HCT116 (cell line): ENCODE measurements at regions not wholly inside any gene's neighbourhood (a gene's known extent, or its start where the extent isn't known, plus 50 kb on each side); places are given as distances from the start of the nearest gene placed in this dataset.

Experiments
- ATAC-seq: fragments of 200-7000 bp; cut with Tn5 transposase; 2 replicates; pipeline ENCODE4 v1.9.1; 2020; ENCODE audit warnings: mild to moderate bottlenecking, moderate library complexity
- BruUV-seq: library from RNA; stranded (reverse); fragments of 400-500 nt; replicated peaks from 2 replicates; lab custom pipeline; 2021; lab: Mats Ljungman, UMichigan
- CTCF ChIA-PET: fragments of 300-600 bp; sonication (Branson Sonifier 250); formaldehyde crosslinking; loops from one replicate; lab custom pipeline; 2021; ENCODE audit warnings: antibody characterized with exemption; lab: Charles Lee
- POLR2A ChIA-PET: fragments of 300-600, 350-600 bp; sonication (Branson Sonifier 250); formaldehyde crosslinking; loops from one replicate; lab custom pipeline; 2021; ENCODE audit warnings: antibody characterized with exemption; lab: Charles Lee
- RAD21 ChIA-PET, 2 experiments: fragments of 300-600 bp; sonication (Branson Sonifier 250); formaldehyde crosslinking; loops; one replicate each; lab custom pipeline; 2023; ENCODE audit warnings: low total read pairs in 2 of 2; ENCODE audit not compliant: uncharacterized antibody in 2 of 2, unreplicated experiment in 2 of 2, low non-redundant PET in 1 of 2; lab: Charles Lee
- DNase-seq: peaks from one replicate; pipeline ENCODE4 v3.0.0-alpha.2; 2010; ENCODE audit warnings: low read depth, low spot score
- H2AFZ ChIP-seq: fragments of 200-600 bp; shearing (Covaris generic), sonication (generic); 2 replicates; pipeline ENCODE4 v1.6.1; 2017; ENCODE audit warnings: low read depth, mixed run types, mixed read lengths, antibody characterized with exemption, low read length; ENCODE audit not compliant: poor library complexity, severe bottlenecking
- H3K27ac ChIP-seq: 2 replicates; pipeline ENCODE4 v1.5.1; 2012; ENCODE audit warnings: low read depth, low read length
- H3K27me3 ChIP-seq: fragments of 200-600 bp; sonication (generic); 2 replicates; pipeline ENCODE4 v1.6.1; 2016; ENCODE audit warnings: mixed run types, low read length, mixed read lengths; ENCODE audit not compliant: insufficient read depth
- H3K36me3 ChIP-seq, 2 experiments: fragments of 200-500 bp in 1 of 2; fragments of 200-600 bp in 1 of 2; sonication (Bioruptor generic) in 1 of 2; sonication (generic) in 1 of 2; 2 replicates each; pipeline versions ENCODE4 v1.5.1 to v1.6.1; 2014 to 2016; ENCODE audit warnings: low read length in 2 of 2, inconsistent platforms in 1 of 2, mixed read lengths in 1 of 2, mixed run types in 1 of 2; ENCODE audit not compliant: insufficient read depth in 2 of 2, control insufficient read depth in 1 of 2
- H3K4me1 ChIP-seq, 2 experiments: fragments of 200-600 bp in 1 of 2; sonication (generic) in 1 of 2; 2 replicates each; pipeline versions ENCODE4 v1.5.1 to v1.6.1; 2012 to 2017; ENCODE audit warnings: low read length in 2 of 2, inconsistent platforms in 1 of 2, mild to moderate bottlenecking in 1 of 2, mixed read lengths in 1 of 2, mixed run types in 1 of 2, moderate library complexity in 1 of 2; ENCODE audit not compliant: insufficient read depth in 2 of 2, control insufficient read depth in 1 of 2
- H3K4me2 ChIP-seq: fragments of 200-600 bp; sonication (generic); 2 replicates; pipeline ENCODE4 v1.6.1; 2017; ENCODE audit warnings: mixed run types, low read length, mixed read lengths
- H3K4me3 ChIP-seq, 2 experiments: fragments of 200-600 bp in 1 of 2; sonication (generic) in 1 of 2; replicated peaks in 1 of 2; 2 replicates each; pipeline ENCODE4 v1.5.1; 2011 to 2016; ENCODE audit warnings: low read length in 2 of 2, control low read depth in 1 of 2, low read depth in 1 of 2, mild to moderate bottlenecking in 1 of 2, mixed read lengths in 1 of 2, mixed run types in 1 of 2
- H3K79me2 ChIP-seq: fragments of 200-600 bp; sonication (generic); 2 replicates; pipeline ENCODE4 v1.6.1; 2017; ENCODE audit warnings: mild to moderate bottlenecking, mixed run types, low read length, moderate library complexity, mixed read lengths; ENCODE audit not compliant: insufficient read depth
- H3K9ac ChIP-seq: fragments of 200-600 bp; sonication (generic); 2 replicates; pipeline ENCODE4 v1.6.1; 2016; ENCODE audit warnings: low read length, mixed read lengths
- H3K9me2 ChIP-seq: fragments of 200-600 bp; sonication (generic), shearing (Covaris generic); 2 replicates; pipeline ENCODE4 v1.6.1; 2017; ENCODE audit warnings: mixed run types, mild to moderate bottlenecking, moderate library complexity; ENCODE audit not compliant: insufficient read depth
- H3K9me3 ChIP-seq, 2 experiments: fragments of 200-500 bp in 1 of 2; fragments of 200-600 bp in 1 of 2; sonication (Bioruptor generic) in 1 of 2; sonication (generic) in 1 of 2; 2 replicates each; pipeline ENCODE4 v1.6.1; 2014 to 2017; ENCODE audit warnings: low read length in 2 of 2, mixed read lengths in 2 of 2, inconsistent platforms in 1 of 2, low read depth in 1 of 2, mild to moderate bottlenecking in 1 of 2, mixed run types in 1 of 2, moderate library complexity in 1 of 2; ENCODE audit not compliant: control insufficient read depth in 1 of 2, insufficient read depth in 1 of 2
- H4K20me1 ChIP-seq: fragments of 200-600 bp; sonication (generic), shearing (Covaris generic); 2 replicates; pipeline ENCODE4 v1.6.1; 2017; ENCODE audit warnings: mixed run types, mild to moderate bottlenecking, moderate library complexity; ENCODE audit not compliant: insufficient read depth
- CBX3 ChIP-seq: IDR thresholded peaks from 2 replicates; pipeline ENCODE4 v1.6.1; 2012; ENCODE audit warnings: low read depth
- POLR2AphosphoS5 ChIP-seq: IDR thresholded peaks from 2 replicates; pipeline ENCODE4 v1.6.1; 2011; ENCODE audit warnings: mild to moderate bottlenecking, low read depth, low read length, moderate library complexity
- RAD21 ChIP-seq: IDR thresholded peaks from 2 replicates; pipeline ENCODE4 v1.6.1; 2012; ENCODE audit warnings: low read depth, mild to moderate bottlenecking
- SIN3A ChIP-seq: IDR thresholded peaks from 2 replicates; pipeline ENCODE4 v1.6.1; 2012; ENCODE audit warnings: low read depth
- ZFX ChIP-seq: fragments of 450-650 bp; IDR thresholded peaks from 2 replicates; pipeline ENCODE4 v1.6.1; 2017
- intact Hi-C: fragments of 100-400 bp; cut with micrococcal nuclease; formaldehyde crosslinking; loops from 2 replicates; pipeline ENCODE4 v1.10.0; 2022
- TF ChIP-seq, protein P1 (sequence below): IDR thresholded peaks from 2 replicates; pipeline ENCODE4 v1.6.1; 2012
- TF ChIP-seq, protein P2 (sequence below), 3 experiments: fragments of 200-600 bp in 1 of 3; sonication (generic) in 1 of 3; IDR thresholded peaks in 2 of 3; conservative IDR thresholded peaks in 1 of 3; 2 replicates each; pipeline ENCODE4 v1.5.1; 2012 to 2017; ENCODE audit warnings: low read depth in 2 of 3, low read length in 2 of 3, antibody characterized with exemption in 1 of 3, borderline replicate concordance in 1 of 3, control low read depth in 1 of 3, mild to moderate bottlenecking in 1 of 3, mixed read lengths in 1 of 3, mixed run types in 1 of 3, moderate library complexity in 1 of 3; ENCODE audit not compliant: insufficient read depth in 1 of 3
- TF ChIP-seq, protein P3 (sequence below): IDR thresholded peaks from 2 replicates; pipeline ENCODE4 v1.6.1; 2011; ENCODE audit warnings: mild to moderate bottlenecking, low read length, moderate library complexity; ENCODE audit not compliant: insufficient replicate concordance; ENCODE audit errors: extremely low read depth

DNA sequence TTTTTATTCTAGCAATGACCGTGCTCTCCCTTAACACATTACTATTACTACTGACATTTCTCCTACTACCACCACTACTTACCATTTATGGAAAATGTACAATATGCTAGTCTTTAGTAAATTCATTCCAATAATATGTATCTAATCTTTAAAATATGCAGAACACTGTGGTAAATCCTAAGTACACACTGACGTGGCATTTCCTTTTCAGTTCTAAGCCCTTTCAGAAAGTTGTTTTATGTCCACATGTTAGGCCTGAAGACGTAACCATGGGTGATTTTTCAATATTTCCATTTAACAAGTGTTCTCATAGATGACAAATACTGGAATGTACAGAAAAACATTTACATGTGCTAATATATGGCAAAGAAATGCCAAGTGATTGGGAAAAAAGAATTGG is 268.6 kb upstream of the SLIT2 start:
- Histone ChIP-seq H3K4me2 (no peak overlapping the region), H3K4me3 (no peak overlapping the region), H3K27ac (no peak overlapping the region), H3K27me3 (no peaks in the 10 kb centered on the region), H3K9me2 (no peaks in the 10 kb centered on the region), H4K20me1 (no peaks in the 10 kb centered on the region; the same call in 1 of the 2 replicates), H3K4me1 (no peaks in the 10 kb centered on the region), H2AFZ (no peak overlapping the region), H3K36me3 (no peaks in the 10 kb centered on the region), H3K9ac (no peak overlapping the region), H3K79me2 (no peaks in the 10 kb centered on the region), H3K9me3 (no peaks in the 10 kb centered on the region)
- POLR2A ChIA-PET, result no interaction called here
- DNase-seq (no peak), ATAC-seq (no peak)
- BruUV-seq, result no TSS peak
- intact Hi-C loops, result no loop called here
- CTCF ChIA-PET, result no interaction called here
- RAD21 ChIA-PET, result no interaction called here
- TF ChIP-seq ZFX, result no peak
- TF ChIP-seq CBX3, result no peak
- no peak for TF ChIP-seq POLR2AphosphoS5
- TF ChIP-seq, protein P1, sequence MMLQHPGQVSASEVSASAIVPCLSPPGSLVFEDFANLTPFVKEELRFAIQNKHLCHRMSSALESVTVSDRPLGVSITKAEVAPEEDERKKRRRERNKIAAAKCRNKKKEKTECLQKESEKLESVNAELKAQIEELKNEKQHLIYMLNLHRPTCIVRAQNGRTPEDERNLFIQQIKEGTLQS, result no peak
- no peak for TF ChIP-seq SIN3A

DNA sequence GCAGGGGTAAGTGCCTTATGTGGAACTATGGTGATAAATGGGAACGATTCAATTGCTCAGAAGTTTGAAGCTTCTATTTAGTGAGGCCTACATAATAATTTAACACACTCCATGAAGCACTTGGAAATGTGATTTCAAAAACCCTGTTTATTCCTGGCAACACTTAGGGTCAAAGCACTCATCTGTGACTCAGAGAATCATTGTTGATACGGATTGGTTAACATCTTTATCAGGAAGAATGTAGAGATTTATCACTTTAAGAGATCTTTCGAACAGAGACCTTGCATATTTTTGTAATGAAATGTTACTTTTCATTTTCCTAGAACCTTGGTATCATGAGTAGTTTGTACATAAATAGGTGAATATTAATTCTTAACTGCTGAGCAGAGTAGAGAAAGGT is 269.1 kb upstream of the SLIT2 start:
- H3K4me3 ChIP-seq, result no peak overlapping the region
- no peaks in the 10 kb centered on the region; the same call in 1 of the 2 replicates for H4K20me1 ChIP-seq
- POLR2A ChIA-PET, result no interaction called here
- H3K9ac ChIP-seq, result no peak overlapping the region
- intact Hi-C loops, result no loop called here
- H3K27me3 ChIP-seq, result no peaks in the 10 kb centered on the region
- ATAC-seq, result no peak
- no peaks in the 10 kb centered on the region for H3K9me3 ChIP-seq
- TF ChIP-seq, protein P2, sequence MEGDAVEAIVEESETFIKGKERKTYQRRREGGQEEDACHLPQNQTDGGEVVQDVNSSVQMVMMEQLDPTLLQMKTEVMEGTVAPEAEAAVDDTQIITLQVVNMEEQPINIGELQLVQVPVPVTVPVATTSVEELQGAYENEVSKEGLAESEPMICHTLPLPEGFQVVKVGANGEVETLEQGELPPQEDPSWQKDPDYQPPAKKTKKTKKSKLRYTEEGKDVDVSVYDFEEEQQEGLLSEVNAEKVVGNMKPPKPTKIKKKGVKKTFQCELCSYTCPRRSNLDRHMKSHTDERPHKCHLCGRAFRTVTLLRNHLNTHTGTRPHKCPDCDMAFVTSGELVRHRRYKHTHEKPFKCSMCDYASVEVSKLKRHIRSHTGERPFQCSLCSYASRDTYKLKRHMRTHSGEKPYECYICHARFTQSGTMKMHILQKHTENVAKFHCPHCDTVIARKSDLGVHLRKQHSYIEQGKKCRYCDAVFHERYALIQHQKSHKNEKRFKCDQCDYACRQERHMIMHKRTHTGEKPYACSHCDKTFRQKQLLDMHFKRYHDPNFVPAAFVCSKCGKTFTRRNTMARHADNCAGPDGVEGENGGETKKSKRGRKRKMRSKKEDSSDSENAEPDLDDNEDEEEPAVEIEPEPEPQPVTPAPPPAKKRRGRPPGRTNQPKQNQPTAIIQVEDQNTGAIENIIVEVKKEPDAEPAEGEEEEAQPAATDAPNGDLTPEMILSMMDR (IDR thresholded peaks at IDR 0.05 in 2 of 3, conservative IDR thresholded peaks at IDR 0.05 in 1 of 3; ENCODE audit: borderline replicate concordance in 1 of 3, insufficient read depth in 1 of 3, low read depth in 2 of 3, low read length in 2 of 3), result no peak
- TF ChIP-seq RAD21, result no peak
- TF ChIP-seq, protein P3, sequence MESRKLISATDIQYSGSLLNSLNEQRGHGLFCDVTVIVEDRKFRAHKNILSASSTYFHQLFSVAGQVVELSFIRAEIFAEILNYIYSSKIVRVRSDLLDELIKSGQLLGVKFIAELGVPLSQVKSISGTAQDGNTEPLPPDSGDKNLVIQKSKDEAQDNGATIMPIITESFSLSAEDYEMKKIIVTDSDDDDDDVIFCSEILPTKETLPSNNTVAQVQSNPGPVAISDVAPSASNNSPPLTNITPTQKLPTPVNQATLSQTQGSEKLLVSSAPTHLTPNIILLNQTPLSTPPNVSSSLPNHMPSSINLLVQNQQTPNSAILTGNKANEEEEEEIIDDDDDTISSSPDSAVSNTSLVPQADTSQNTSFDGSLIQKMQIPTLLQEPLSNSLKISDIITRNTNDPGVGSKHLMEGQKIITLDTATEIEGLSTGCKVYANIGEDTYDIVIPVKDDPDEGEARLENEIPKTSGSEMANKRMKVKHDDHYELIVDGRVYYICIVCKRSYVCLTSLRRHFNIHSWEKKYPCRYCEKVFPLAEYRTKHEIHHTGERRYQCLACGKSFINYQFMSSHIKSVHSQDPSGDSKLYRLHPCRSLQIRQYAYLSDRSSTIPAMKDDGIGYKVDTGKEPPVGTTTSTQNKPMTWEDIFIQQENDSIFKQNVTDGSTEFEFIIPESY, result no peak
- TF ChIP-seq, protein P1, result no peak
- TF ChIP-seq, all 23 proteins: peak for 0
- ChIA-PET CTCF (no interaction called here), RAD21 (no interaction called here)
- H3K4me2 ChIP-seq, result no peak overlapping the region
- no peak for DNase-seq
- H3K79me2 ChIP-seq, result no peaks in the 10 kb centered on the region
- H3K27ac ChIP-seq, result no peak overlapping the region
- BruUV-seq, result no TSS peak
- no peak overlapping the region for H2AFZ ChIP-seq
- no peaks in the 10 kb centered on the region for H3K36me3 ChIP-seq
- H3K9me2 ChIP-seq, result no peaks in the 10 kb centered on the region
- H3K4me1 ChIP-seq, result no peaks in the 10 kb centered on the region
